ENCODE measurements at regions not wholly inside any gene's neighbourhood (a gene's known extent, or its start where the extent isn't known, plus 50 kb on each side); places are given as distances from the start of the nearest gene placed in this dataset.
A peak's percentile ranks its signal among the peaks of the same experiment; 100 is the strongest.

DNA sequence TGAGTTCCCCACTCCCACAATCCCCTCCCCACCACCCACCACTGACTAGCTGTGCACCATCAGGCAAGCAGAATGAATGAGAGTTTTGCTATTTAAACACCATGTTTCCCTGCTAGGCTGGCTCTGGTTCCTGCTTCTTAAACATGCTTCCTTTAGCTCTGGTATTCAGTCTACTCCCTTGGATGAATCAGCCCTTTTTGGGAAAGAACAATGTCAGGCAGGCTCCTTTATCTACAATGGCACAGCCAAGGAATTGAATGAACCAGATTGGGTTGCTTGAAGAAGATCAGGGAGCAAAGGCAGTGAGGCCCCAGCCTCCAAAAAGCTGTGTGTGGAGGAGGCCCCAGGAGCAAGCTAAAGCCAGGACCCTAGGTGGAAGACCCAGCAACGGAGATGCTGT, 92.9 kb upstream of the ISX start (continued):
- TF ChIP-seq, protein P1, sequence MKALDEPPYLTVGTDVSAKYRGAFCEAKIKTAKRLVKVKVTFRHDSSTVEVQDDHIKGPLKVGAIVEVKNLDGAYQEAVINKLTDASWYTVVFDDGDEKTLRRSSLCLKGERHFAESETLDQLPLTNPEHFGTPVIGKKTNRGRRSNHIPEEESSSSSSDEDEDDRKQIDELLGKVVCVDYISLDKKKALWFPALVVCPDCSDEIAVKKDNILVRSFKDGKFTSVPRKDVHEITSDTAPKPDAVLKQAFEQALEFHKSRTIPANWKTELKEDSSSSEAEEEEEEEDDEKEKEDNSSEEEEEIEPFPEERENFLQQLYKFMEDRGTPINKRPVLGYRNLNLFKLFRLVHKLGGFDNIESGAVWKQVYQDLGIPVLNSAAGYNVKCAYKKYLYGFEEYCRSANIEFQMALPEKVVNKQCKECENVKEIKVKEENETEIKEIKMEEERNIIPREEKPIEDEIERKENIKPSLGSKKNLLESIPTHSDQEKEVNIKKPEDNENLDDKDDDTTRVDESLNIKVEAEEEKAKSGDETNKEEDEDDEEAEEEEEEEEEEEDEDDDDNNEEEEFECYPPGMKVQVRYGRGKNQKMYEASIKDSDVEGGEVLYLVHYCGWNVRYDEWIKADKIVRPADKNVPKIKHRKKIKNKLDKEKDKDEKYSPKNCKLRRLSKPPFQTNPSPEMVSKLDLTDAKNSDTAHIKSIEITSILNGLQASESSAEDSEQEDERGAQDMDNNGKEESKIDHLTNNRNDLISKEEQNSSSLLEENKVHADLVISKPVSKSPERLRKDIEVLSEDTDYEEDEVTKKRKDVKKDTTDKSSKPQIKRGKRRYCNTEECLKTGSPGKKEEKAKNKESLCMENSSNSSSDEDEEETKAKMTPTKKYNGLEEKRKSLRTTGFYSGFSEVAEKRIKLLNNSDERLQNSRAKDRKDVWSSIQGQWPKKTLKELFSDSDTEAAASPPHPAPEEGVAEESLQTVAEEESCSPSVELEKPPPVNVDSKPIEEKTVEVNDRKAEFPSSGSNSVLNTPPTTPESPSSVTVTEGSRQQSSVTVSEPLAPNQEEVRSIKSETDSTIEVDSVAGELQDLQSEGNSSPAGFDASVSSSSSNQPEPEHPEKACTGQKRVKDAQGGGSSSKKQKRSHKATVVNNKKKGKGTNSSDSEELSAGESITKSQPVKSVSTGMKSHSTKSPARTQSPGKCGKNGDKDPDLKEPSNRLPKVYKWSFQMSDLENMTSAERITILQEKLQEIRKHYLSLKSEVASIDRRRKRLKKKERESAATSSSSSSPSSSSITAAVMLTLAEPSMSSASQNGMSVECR (CRISPR knock-in tag; IDR thresholded peaks at IDR 0.05; ENCODE audit: borderline replicate concordance): no peak
- TF ChIP-seq RORB (CRISPR knock-in tag; IDR thresholded peaks at IDR 0.05) (no peak), GABPB1 (CRISPR knock-in tag; IDR thresholded peaks at IDR 0.05) (no peak), NFATC4 (CRISPR knock-in tag; IDR thresholded peaks at IDR 0.05) (no peak)
- TF ChIP-seq, protein P2, sequence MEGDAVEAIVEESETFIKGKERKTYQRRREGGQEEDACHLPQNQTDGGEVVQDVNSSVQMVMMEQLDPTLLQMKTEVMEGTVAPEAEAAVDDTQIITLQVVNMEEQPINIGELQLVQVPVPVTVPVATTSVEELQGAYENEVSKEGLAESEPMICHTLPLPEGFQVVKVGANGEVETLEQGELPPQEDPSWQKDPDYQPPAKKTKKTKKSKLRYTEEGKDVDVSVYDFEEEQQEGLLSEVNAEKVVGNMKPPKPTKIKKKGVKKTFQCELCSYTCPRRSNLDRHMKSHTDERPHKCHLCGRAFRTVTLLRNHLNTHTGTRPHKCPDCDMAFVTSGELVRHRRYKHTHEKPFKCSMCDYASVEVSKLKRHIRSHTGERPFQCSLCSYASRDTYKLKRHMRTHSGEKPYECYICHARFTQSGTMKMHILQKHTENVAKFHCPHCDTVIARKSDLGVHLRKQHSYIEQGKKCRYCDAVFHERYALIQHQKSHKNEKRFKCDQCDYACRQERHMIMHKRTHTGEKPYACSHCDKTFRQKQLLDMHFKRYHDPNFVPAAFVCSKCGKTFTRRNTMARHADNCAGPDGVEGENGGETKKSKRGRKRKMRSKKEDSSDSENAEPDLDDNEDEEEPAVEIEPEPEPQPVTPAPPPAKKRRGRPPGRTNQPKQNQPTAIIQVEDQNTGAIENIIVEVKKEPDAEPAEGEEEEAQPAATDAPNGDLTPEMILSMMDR (IDR thresholded peaks at IDR 0.05): no peak
- TF ChIP-seq, protein P3, sequence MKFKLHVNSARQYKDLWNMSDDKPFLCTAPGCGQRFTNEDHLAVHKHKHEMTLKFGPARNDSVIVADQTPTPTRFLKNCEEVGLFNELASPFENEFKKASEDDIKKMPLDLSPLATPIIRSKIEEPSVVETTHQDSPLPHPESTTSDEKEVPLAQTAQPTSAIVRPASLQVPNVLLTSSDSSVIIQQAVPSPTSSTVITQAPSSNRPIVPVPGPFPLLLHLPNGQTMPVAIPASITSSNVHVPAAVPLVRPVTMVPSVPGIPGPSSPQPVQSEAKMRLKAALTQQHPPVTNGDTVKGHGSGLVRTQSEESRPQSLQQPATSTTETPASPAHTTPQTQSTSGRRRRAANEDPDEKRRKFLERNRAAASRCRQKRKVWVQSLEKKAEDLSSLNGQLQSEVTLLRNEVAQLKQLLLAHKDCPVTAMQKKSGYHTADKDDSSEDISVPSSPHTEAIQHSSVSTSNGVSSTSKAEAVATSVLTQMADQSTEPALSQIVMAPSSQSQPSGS (CRISPR knock-in tag; IDR thresholded peaks at IDR 0.05; ENCODE audit: borderline replicate concordance, low read depth): no peak

DNA sequence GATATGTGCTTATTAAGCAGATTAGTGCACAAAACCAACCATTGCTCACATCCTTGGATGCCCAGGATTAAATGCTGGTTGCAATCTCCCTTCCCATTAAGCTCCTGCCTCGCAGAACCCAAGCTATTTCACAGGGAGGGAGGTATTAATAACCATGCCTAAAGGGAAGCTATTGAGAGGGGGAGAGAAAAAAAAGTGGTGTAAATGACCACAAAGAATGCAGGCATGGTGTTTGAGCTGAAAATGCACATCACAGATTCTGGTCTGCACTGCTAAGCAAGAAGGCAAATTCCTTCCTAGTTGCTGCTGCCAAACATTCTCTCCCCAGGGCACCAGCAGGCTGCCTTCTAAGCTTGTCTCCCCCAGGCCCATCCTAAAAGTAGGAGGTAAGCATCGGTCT, 92.0 kb upstream of the ISX start:
- ATAC-seq: no peak
- TF ChIP-seq RELA (CRISPR knock-in tag; IDR thresholded peaks at IDR 0.05; ENCODE audit: borderline replicate concordance): no peak
- DNase-seq (ENCODE audit: low spot score): no peak
- Mint-ChIP-seq H3K27me3 (ENCODE audit: low read depth) (peaks cover 3% of the 10 kb centered on the region; the same call in 1 of the 2 replicates), H3K4me3 (no peak overlapping the region), H3K27ac (no peak overlapping the region), H3K36me3 (peaks cover 5% of the 10 kb centered on the region), H3K9me3 (peaks cover 14% of the 10 kb centered on the region), H3K4me1 (peaks cover 31% of the 10 kb centered on the region)
- CTCF ChIA-PET: interaction anchor here (0.8 to 2.7 kb wide), 4 partner anchors 30 to 560 kb away, joined by 3 to 15 read pairs (median 3); no protein-coding TSS in a partner anchor
- POLR2A ChIA-PET: no interaction called here

DNA sequence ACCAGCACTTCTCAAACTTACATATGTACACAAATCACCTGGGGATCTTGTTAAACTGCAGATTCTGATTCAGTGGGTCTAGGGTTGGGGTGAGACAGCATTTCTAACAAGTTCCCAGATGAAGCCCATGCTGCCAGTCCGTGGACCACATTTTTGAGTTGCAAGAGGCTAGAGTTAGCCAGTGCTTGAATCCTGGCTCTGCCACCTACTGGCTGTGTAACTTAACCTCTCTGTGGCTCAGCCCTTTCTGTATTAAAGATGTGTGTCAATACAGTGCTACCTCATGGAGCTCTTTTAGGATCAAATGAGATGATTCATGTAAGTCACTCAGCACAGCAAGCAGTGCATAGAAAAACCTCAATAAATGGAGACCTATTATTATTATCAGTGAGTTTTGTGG, 90.2 kb upstream of the ISX start:
- ChIA-PET POLR2A (no interaction called here), CTCF (interaction anchor here (0.8 to 2.6 kb wide), 15 partner anchors 9 to 256 kb away, joined by 3 to 16 read pairs (median 5); no protein-coding TSS in a partner anchor)
- Mint-ChIP-seq H3K36me3 (peaks cover 5% of the 10 kb centered on the region), H3K9me3 (peaks cover 14% of the 10 kb centered on the region), H3K4me3 (no peak overlapping the region), H3K4me1 (peaks cover 31% of the 10 kb centered on the region), H3K27ac (no peak overlapping the region), H3K27me3 (ENCODE audit: low read depth) (peaks cover 3% of the 10 kb centered on the region; the same call in 1 of the 2 replicates)
- DNase-seq (ENCODE audit: low spot score) (peak; percentile 24), ATAC-seq (peak; percentile 74)
- TF ChIP-seq, protein P4, sequence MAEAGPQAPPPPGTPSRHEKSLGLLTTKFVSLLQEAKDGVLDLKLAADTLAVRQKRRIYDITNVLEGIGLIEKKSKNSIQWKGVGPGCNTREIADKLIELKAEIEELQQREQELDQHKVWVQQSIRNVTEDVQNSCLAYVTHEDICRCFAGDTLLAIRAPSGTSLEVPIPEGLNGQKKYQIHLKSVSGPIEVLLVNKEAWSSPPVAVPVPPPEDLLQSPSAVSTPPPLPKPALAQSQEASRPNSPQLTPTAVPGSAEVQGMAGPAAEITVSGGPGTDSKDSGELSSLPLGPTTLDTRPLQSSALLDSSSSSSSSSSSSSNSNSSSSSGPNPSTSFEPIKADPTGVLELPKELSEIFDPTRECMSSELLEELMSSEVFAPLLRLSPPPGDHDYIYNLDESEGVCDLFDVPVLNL (CRISPR knock-in tag; IDR thresholded peaks at IDR 0.05; ENCODE audit: borderline replicate concordance, low read depth): no peak
- TF ChIP-seq, protein P5, sequence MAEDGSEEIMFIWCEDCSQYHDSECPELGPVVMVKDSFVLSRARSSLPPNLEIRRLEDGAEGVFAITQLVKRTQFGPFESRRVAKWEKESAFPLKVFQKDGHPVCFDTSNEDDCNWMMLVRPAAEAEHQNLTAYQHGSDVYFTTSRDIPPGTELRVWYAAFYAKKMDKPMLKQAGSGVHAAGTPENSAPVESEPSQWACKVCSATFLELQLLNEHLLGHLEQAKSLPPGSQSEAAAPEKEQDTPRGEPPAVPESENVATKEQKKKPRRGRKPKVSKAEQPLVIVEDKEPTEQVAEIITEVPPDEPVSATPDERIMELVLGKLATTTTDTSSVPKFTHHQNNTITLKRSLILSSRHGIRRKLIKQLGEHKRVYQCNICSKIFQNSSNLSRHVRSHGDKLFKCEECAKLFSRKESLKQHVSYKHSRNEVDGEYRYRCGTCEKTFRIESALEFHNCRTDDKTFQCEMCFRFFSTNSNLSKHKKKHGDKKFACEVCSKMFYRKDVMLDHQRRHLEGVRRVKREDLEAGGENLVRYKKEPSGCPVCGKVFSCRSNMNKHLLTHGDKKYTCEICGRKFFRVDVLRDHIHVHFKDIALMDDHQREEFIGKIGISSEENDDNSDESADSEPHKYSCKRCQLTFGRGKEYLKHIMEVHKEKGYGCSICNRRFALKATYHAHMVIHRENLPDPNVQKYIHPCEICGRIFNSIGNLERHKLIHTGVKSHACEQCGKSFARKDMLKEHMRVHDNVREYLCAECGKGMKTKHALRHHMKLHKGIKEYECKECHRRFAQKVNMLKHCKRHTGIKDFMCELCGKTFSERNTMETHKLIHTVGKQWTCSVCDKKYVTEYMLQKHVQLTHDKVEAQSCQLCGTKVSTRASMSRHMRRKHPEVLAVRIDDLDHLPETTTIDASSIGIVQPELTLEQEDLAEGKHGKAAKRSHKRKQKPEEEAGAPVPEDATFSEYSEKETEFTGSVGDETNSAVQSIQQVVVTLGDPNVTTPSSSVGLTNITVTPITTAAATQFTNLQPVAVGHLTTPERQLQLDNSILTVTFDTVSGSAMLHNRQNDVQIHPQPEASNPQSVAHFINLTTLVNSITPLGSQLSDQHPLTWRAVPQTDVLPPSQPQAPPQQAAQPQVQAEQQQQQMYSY (CRISPR knock-in tag; IDR thresholded peaks at IDR 0.05): peak; percentile 11; the same call in 1 of the 2 replicates

All from WTC11 (cell line).